GM18502 (cell line): ENCODE measurements at regions not wholly inside any gene's neighbourhood (a gene's known extent, or its start where the extent isn't known, plus 50 kb on each side); places are given as distances from the start of the nearest gene placed in this dataset.

ENCODE experiments used
- ATAC-seq: cut with Tn5 transposase; IDR thresholded peaks from one replicate; pipeline ENCODE4 v1.9.1; 2021; ENCODE audit warnings: mild to moderate bottlenecking; ENCODE audit not compliant: unreplicated experiment, poor library complexity

DNA sequence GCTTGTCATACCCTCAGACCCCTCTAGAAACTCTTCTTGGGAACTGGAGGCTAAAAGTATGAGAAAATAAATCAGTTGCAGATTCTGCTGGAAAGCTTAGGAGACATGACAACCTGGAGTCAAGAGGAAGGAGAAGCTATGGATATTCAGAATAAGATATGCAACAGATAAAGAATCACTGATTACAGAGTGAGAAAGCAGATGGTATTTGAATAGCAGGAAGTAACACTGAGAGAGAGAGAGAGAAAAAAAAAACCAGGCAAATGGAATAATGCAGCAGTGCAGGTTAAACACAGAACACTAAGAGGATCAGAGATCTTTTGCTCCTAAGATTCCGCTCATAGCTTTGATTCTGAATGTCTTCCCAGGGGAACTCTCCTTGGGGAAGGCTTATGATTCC is 1284.1 kb upstream of the NXPH2 start:
- ATAC-seq, result no peak

DNA sequence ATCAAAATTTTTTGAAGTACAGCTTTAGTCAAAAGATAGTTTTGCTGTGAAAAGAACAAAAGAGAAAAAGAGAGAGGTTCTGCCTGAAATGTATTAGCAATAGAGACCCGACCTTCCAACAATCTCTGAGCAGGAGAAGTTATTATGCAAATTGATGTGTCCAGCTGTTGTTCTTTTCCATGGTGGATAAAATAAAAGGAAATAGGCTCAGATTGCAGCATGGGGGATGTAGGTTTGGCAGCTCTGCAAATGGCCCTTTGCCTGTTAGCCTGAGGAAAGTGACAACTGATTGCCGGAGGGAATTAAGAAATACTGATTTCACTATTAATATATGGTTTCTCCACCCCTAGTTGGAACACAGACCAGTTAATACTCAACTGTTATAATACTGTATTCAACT is 1283.2 kb upstream of the NXPH2 start:
- ATAC-seq, result no peak

DNA sequence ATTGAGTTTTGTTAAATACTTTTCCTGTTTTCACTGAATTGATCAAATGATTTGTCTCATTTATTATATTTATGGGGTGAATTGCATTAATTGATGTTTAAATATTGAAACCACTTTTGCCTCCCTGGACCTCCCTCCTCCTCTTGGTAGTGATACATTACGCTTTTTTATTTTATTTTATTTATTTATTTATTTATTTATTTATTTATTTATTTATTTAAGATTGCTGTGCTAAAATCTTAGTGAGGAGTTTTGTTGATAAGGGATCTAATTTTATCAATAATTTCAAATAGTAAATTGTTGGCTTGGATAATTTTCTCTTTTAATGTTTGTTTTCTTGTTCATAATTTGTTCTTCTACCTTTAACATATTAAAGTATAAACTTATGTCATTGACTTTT is 1281.0 kb upstream of the NXPH2 start:
- ATAC-seq, result no peak

DNA sequence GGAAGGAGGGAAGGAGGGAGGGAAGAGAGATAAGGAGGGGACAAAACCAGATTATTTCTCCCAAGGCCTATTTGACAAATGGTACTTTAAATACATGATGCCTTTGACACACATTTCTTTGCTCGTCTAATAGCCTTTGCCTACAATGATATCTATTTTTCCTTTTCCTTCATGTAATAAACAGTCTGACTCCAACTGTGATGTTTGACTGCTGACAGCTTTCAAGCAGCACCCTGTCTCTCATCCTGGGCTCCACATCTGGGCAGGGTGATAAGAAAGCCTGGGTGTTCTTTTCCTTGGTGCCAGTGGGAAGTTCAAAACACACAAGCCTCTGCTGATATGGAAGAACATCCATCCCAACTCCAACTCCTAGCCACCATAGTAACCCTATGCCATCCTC is 1277.7 kb upstream of the NXPH2 start:
- no peak for ATAC-seq

DNA sequence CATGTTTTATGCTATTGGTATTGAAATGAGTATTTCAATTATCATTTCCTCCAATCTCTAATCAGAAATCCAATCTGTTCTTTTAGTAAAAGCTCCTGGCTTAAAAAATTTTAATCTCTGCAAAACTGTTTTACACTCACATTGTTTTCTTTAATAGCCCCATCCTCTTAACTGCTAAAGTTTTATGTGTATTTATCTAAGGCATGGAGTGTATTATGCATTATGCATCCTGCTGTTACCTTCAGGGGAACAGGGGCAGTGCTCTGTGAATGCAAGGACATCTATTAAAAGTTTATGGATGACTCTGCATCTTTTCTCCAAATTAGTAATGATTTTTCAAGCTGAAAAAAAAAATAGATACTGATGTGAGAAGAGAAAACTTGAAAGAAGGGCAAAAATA is 1261.6 kb upstream of the NXPH2 start:
- no peak for ATAC-seq

DNA sequence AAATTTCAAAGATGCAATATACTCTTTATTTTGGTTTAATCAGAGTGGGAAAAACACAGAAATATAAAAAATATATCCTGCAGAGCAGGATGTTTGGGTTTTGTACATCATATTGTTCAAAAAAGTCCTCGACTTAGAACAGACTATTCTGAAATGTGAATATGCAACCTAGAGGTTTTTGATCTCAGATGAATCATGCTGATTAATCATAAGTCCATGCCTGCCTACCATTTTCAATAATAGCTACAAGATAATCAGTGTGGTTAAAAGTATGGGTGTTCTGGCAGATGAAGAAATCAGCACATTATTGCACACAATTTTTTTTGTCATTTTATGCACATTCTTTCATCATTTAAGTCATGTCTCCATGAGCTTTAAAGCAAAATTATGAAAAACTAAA is 1261.0 kb upstream of the NXPH2 start:
- no peak for ATAC-seq

DNA sequence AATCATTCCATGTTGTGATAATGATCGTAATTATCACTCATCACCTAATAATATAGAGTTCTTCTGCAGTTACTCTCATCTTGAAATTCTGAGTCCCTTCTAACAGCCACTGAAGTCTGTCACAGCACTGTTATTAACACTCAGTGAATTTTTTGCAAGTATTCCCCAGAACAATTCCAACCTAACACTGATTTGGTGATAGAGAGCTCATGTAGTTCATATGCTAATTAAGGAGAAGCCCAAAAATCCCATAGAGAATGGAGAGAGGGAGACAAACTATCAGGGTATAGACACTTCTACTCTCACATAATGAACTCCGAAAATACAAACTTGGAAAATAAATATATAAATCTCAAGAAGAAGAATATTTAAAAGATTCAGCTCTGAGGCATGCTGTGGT is 1253.4 kb upstream of the NXPH2 start:
- no peak for ATAC-seq

DNA sequence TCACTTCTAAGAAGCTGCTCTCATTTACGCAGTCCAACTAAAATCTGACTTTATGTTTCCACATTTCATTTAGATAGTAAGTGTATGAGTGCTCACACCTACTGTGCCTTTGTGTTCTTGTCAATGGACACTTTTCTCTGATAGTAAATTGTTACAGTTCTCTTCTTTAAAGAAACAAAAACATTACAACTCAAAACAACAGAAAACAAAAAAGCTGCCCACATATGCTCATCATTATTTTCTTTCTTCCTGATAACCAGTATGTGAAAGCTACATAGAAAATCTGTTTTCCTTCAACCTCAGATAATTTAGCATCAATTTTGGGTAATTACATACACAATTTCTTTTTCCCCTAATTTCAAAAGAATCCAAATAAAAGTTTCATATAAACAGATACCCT is 1247.8 kb upstream of the NXPH2 start:
- ATAC-seq, result no peak

DNA sequence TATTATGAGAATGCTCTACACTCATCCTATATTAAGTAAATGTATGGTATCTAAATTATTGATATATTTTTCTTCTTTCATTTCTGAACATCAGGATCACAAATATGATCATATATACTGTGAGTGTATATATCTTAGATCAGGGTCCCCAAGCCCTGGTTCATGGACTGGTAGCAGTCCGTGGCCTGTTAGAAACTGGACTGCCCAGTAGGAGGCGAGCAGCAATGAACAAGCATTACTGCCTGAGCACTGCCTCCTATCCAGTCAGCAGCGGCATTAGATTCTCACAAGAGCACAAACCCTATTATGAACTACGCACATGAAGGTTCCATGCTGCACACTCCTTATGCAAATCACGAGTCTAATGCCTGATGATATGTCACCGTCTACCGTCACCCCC is 1247.1 kb upstream of the NXPH2 start:
- no peak for ATAC-seq

DNA sequence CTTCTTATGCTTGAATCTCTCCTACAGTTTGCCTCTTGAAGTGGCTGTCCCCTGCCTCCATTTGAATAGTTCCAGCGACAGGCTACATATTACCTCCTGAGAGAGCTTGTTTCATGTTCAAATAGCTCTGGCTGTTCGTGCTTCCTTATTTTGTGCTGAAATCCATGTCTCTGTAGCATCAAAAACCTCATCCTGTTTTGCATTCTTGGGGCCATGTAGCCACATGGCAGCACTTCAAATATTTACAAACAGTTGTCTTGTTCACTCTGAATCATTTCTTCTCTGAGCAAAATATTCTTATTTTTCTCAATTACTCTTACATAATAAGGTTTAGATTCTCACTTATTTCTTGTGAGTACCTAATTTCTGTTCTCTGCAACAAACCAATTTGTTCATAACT is 1243.1 kb upstream of the NXPH2 start:
- ATAC-seq, result no peak

DNA sequence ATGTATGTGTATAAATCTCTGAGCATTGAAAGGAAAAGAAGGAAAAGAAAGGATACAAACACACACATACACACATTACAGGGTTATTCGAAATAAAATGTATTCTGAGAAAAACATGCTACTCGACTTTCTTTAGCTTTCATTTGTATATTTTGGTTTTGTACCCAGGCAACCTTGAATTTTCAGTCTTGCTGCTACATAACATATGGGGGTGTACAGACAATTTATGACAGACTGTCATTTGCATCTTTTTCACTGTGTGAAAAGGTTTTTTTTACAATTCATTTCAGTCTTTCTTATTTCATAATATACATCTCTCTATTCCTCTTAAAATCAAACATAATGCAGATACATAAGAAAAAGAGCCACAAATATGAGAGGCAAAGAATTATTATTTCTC is 1238.4 kb upstream of the NXPH2 start:
- no peak for ATAC-seq

DNA sequence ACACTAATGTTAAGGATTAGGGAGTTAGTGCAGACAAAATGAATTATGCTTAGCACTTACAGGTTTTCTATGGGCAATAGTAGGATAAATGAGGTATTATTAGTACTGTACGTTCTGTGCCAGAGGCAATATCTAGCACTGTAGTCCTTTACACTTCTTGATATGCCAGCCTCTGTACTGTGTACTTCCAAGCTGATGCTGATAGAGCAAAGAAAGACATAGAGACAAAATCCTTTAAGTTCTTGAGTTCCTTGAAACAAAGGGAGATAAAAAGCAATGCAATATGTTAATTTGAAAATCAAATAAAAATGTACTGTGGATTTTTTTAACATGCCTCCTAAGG is 1234.0 kb upstream of the NXPH2 start:
- no peak for ATAC-seq

DNA sequence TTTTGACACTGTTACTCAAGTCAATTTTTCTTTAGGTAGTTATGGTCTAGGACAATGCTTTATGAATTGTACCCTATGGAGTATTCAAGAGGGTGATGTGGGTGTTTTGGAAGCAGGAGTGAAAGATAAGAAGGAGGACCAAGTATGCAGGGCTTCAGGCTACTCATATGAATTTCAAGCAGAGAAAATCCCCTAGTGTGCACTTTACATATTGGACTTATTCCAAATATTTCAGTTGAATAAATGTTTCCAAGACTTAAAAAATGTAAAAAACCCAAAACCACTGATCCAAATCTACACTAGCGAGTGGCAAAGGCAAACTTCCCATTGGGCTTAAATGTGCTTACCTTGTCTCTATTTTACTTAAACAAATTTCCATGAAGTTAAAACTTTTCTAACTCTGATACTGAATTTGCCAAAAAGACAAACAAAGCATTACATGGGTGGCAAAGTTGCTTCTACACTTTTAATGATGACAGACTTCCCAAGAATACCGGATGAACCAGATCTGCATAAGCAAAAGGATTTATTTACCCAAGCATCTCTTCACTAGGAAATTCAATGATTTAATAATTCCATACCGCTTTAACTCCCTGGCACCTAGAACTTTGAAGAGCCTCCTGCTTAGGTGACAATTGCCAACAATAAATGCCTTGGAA is 1233.5 kb upstream of the NXPH2 start:
- no peak for ATAC-seq

DNA sequence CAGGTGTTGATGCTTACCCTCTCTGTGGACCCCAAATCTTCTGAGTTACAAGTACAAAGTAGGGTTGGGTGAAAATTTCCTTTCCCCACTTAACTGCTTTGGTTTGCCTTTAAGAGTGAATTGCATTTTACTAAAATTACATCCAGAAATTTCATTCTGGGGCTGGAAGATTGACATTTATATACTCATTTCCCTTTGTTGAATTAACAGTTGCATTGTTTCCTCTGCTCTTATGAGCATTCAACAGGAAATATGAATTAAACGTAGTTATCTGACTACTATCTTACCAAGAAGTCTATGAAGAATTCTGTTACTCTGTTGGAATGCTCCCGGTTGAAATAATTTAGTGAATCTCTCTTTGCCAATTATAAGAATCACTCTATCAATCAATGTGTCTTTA is 1231.1 kb upstream of the NXPH2 start:
- no peak for ATAC-seq

DNA sequence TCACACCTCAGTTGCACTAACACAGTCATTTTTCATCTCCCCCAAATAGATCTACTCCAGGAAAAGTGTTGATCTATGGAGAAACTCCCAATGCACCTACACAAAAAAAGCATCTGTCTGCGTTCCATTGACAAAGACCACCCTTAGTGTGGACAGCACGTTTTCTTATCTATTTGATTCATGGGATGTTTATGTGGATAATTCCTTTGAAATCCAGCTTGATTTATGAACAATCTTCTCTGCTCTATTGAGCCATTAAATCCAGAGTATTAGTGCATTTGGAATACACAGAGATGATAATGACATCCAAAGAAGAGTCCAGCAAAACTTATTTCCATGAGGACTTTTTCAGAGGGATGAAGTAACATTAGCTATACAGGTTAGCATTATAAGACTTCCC is 1221.9 kb upstream of the NXPH2 start:
- no peak for ATAC-seq

DNA sequence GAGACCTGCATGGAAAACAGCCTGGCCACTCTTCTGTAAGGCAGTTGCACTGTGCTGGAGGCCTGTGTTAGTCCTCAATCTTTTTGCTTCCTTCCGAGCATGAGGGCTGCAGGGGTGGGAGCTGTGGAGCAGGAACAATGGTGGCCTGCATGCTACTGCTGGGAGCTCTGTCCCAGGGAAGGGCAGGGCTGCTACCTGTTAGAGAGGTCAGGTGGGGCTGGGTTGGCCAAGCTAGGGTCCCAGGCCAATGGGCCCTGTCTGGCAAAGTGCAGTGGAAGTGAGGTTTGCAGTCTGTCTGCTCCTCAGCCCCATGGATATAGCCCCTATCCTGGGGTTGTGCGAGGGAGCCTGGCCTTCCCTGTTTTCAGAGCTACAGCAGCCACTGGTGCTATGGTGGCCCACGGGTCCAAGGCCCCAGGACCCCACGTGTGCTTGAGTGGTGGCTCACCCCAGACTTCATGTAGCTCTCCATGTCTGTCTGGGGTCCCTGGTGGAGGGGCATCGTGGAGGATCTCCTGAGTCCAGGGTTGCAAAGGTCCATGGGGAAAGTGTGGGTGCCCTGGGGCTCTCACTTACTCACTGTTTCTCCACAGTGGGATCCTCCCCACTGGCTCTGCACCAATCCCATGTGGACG is 1212.6 kb upstream of the NXPH2 start:
- ATAC-seq, result no peak

DNA sequence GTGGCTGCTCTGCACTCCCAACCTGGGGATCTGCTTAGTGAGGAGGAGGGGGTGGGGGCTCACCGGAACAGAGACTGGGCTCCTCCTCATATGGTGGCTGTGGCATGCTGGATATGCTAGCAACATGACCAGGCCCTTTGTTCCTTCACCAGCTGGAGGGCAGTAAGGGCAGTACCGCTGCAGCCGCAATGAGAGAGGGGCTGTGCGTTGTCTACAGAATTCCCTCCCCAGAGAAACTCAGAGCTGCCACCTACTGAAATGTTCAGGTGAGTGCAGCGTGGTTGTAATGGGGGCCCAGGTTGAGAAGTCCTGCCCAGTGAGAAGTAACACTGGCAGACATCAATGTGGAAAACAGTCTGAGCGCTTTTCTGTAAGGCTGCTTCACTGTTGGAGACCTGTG is 1211.9 kb upstream of the NXPH2 start:
- ATAC-seq, result no peak

DNA sequence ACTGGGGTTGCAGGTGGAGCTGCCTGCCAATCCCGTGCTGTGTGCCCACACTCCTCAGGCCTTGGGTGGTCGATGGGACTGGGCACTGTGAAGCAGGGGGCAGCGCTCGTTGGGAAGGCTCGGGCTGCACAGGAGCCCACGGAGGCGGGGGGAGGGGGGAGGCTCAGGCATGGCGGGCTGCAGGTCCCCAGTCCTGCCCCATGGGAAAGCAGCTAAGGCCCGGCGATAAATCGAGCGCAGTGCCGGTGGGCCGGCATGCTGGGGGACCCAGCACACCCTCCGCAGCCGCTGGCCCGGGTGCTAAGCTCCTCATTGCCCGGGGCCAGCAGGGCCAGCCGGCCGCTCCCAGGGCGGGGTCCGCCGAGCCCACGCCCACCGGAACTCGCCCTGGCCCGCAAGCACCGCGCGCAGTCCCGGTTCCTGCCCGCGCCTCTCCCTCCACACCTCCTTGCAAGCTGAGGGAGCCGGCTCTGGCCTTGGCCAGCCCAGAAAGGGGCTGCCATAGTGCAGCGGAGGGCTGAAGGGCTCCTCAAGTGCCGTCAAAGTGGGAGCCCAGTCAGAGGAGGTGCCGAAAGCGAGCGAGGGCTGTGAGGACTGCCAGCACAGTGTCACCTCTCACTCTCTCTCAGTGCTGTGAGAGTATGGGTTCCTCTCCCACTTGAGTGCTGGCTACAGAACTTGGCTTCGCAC is 1210.6 kb upstream of the NXPH2 start:
- ATAC-seq, result no peak

DNA sequence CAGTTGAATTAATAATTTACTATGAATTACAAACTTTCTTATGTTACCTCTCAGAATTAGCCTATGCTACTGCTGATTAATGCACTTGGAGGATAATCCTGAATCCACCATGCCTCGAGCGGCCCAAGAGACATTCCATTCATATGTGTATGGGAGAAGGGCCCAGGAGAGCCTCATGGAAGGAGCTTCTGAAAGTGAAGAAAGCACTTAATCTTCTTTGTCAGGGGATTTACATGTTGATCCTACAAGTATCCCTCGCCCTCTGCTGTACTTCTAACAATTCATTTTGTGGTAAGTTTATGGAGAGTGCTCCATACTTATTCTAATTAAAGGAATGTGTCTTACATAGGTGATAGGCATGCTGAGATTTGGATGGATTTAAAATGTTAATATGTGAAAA is 1189.1 kb upstream of the NXPH2 start:
- no peak for ATAC-seq

DNA sequence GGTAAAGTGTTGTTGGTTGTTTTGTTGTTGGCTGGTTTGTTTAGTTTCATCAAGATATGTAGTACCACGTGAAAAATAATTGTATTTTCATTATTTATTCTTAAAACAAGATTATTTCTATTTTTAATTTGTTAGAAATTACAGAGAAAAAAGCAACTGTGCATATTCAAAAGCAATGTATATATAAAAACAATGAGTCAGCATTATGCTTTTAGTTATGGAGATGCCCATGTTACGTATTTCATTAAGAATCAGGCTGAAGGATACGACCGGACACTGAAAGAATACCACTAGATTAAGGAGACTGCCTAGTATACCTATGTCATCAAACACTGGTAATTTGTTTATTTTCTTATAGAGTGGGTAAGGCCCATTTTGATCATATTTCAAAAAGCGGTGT is 1188.4 kb upstream of the NXPH2 start:
- ATAC-seq, result no peak

DNA sequence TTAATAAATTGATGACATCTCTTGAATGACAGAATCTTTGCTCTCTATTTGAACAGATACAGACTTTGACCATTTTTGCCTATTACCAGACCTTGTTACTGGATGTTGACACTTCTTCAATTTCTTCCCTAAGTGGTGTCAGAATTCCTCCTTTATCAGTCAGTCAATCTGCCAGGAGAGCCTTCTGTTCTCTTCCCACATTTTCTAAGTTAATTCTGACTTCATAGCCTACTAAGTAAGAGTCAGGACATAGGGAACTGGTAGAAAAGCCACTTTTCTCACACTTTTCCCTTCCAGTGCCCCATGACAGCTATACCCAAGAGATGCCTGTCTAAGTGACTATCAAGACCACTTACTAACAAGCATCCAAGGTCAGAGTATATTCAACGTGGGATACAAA is 1187.5 kb upstream of the NXPH2 start:
- ATAC-seq, result no peak
